ENCODE measurements at regions not wholly inside any gene's neighbourhood (a gene's known extent, or its start where the extent isn't known, plus 50 kb on each side); places are given as distances from the start of the nearest gene placed in this dataset.

DNA sequence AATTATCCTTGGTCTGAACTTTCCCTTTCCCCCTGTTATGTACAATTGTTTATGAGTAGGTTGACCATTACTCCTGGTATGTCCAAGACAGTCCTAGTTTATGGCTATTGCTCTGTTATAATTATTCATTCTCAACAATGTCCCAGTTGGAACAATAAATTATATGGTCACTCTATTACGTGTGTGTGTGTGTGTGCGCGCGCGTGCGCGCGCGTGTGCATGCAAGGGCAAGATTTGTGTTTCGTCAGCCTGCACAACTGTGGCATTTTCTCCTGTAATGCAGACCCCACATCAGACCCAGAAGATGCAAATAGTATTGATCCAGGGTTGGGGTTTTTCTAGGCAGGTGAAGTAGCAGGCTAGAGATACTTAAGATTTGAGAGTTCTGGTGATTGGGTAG lies 88.4 kb downstream of the ESM1 start:
- Histone ChIP-seq H3K4me3 (ENCODE audit: low read depth, low read length) (no peak overlapping the region), H3K27me3 (ENCODE audit: control insufficient read depth, insufficient read depth, low read length) (peaks cover 2% of the 10 kb centered on the region; the same call in 1 of the 2 replicates), H3K36me3 (ENCODE audit: control insufficient read depth, insufficient read depth, low read length) (no peaks in the 10 kb centered on the region)
- no peak for DNase-seq (ENCODE audit: low read depth)
- ChIA-PET POLR2A (no interaction called here), CTCF (interaction anchor here (0.8 to 2.4 kb wide), 3 partner anchors 9 to 406 kb away, joined by 3 to 10 read pairs (median 3); partner anchors contain the start of gene GPX8)
- TF ChIP-seq, protein P1, sequence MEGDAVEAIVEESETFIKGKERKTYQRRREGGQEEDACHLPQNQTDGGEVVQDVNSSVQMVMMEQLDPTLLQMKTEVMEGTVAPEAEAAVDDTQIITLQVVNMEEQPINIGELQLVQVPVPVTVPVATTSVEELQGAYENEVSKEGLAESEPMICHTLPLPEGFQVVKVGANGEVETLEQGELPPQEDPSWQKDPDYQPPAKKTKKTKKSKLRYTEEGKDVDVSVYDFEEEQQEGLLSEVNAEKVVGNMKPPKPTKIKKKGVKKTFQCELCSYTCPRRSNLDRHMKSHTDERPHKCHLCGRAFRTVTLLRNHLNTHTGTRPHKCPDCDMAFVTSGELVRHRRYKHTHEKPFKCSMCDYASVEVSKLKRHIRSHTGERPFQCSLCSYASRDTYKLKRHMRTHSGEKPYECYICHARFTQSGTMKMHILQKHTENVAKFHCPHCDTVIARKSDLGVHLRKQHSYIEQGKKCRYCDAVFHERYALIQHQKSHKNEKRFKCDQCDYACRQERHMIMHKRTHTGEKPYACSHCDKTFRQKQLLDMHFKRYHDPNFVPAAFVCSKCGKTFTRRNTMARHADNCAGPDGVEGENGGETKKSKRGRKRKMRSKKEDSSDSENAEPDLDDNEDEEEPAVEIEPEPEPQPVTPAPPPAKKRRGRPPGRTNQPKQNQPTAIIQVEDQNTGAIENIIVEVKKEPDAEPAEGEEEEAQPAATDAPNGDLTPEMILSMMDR (IDR thresholded peaks at IDR 0.05; ENCODE audit: insufficient read depth, low read depth, low read length): no peak

DNA sequence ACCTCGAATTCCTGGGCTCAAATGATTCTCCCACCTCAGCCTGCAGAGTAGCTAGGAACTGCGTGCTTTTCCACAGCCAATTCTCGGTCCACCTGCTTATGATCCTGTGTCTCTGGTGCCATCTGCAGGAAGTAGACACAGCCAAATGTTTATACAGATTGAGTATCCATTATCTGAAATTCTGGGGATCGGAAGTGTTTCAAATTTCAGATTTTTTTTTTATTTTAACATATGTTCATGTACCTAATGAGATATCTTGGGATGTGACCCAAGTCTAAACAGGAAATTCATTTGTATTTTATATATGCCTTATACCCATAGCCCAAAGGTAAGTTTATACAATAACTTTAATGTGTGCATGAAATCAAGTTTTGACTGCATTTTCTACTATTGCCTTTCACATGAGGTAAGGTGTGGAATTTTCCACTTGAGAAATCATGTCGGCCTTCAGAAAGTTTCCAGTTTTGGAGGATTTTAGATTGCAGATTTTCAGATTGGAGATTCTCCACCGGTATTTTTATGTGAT lies 89.5 kb downstream of the ESM1 start:
- no peak for DNase-seq (ENCODE audit: low read depth)
- TF ChIP-seq, protein P1 (IDR thresholded peaks at IDR 0.05; ENCODE audit: insufficient read depth, low read depth, low read length): peak; percentile 72
- Histone ChIP-seq H3K4me3 (ENCODE audit: low read depth, low read length) (no peak overlapping the region), H3K27me3 (ENCODE audit: control insufficient read depth, insufficient read depth, low read length) (peaks cover 2% of the 10 kb centered on the region; the same call in 1 of the 2 replicates), H3K36me3 (ENCODE audit: control insufficient read depth, insufficient read depth, low read length) (no peaks in the 10 kb centered on the region)
- ChIA-PET POLR2A (interaction anchor here (0.7 kb wide), 1 partner anchor 141 kb away, joined by 3 read pairs; no protein-coding TSS in a partner anchor), CTCF (interaction anchor here (0.6 to 3.1 kb wide), 36 partner anchors 9 to 1286 kb away, joined by 3 to 35 read pairs (median 4); partner anchors contain the start of genes GPX8, HSPB3 and SNX18)

DNA sequence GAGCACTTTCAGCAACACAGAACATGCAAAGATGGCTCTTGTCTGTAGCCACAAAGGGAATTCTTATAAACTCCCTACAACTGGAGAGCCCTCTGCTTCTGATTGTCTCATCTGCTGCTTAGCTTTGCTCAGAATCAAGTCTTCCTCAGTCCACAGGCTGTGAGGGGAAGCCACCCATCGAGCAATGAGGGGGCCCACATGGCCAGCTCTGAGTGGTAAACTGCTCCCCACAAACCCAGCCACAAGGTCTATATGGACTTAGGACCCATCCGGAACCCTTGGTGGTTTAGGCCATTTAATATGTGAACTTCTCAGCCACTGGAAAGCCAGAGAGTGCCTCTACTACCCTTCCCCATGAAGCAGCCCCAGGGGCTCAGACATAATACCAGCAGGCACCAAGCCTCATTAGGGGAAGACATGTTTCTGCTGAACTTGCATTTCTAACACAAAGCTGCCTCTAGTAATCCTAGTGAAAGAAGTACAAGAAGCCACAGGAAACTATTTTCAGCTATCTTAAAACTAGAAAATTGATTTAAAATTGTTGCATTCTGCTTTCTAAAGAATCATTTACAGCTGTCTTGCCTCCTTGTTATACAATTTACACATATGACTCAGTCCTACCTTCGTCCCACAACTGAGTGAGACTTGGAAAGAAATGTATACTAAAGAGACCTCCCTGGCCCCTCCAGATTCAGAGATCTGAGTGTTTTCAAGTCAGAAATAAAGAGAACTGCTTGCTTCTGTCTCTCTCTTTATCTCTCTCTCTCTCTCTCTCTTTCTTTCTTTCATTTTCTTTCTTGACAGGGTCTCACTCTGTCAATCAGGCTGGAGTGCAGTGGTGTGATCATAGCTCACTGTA lies 90.2 kb downstream of the ESM1 start:
- DNase-seq (ENCODE audit: low read depth): no peak
- TF ChIP-seq, protein P1 (IDR thresholded peaks at IDR 0.05; ENCODE audit: insufficient read depth, low read depth, low read length): no peak
- ChIA-PET CTCF (interaction anchor here (0.6 to 3.1 kb wide), 41 partner anchors 9 to 1285 kb away, joined by 3 to 35 read pairs (median 4); partner anchors contain the start of genes GPX8, HSPB3 and SNX18), POLR2A (interaction anchor here (0.7 to 0.9 kb wide), 2 partner anchors 142 to 264 kb away, joined by 3 read pairs; no protein-coding TSS in a partner anchor)
- H3K27me3 ChIP-seq (ENCODE audit: control insufficient read depth, insufficient read depth, low read length): peaks cover 2% of the 10 kb centered on the region; the same call in 1 of the 2 replicates
- H3K4me3 ChIP-seq (ENCODE audit: low read depth, low read length): no peak overlapping the region
- H3K36me3 ChIP-seq (ENCODE audit: control insufficient read depth, insufficient read depth, low read length): no peaks in the 10 kb centered on the region

DNA sequence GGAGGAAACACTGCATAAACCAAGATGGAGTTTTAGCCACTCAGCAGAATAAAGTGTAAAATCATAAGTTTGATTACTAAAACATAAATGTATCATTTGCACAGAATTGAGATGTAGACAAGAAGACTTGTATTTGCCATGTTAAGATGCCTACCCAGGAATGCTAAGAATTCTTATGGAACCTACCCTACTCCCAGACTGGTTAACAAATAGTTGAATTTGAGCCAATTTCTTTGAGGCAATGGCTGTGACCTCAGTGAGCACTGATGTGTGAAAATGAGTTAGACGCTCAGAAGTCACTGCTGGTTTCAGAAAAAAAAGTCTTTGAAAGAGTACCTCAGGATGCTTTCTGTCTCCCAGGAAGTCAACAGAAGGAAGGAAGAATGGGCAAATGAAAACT lies 95.6 kb downstream of the ESM1 start:
- Histone ChIP-seq H3K36me3 (ENCODE audit: control insufficient read depth, insufficient read depth, low read length) (no peaks in the 10 kb centered on the region), H3K4me3 (ENCODE audit: low read depth, low read length) (no peak overlapping the region), H3K27me3 (ENCODE audit: control insufficient read depth, insufficient read depth, low read length) (peaks cover 2% of the 10 kb centered on the region)
- ChIA-PET CTCF (interaction anchor here (1.1 to 2.9 kb wide), 3 partner anchors 15 to 373 kb away, joined by 4 to 12 read pairs (median 5); partner anchors contain the start of gene SNX18), POLR2A (no interaction called here)
- TF ChIP-seq, protein P1 (IDR thresholded peaks at IDR 0.05; ENCODE audit: insufficient read depth, low read depth, low read length): no peak
- peak; percentile 48 for DNase-seq (ENCODE audit: low read depth)

DNA sequence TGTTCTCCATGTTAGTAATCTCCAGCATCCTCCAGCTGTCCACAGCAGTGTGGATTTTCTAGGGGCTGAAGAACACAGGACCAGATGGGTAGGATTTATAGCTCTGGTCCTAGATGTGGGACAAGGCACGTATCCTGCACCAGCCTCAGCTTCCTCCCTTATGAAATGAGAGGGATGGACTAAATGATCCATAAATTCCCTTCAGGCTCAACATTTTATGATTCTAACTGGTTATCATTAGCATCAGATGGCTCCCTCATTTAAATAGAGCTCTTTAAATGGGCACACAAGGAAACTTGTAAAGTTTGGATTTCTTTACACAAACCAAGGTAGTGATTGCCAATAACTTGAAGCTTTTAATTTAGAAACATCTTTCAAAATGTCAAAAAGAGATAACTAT lies 97.7 kb downstream of the ESM1 start:
- Histone ChIP-seq H3K36me3 (ENCODE audit: control insufficient read depth, insufficient read depth, low read length) (no peaks in the 10 kb centered on the region), H3K27me3 (ENCODE audit: control insufficient read depth, insufficient read depth, low read length) (peaks cover 2% of the 10 kb centered on the region), H3K4me3 (ENCODE audit: low read depth, low read length) (no peak overlapping the region)
- no peak for DNase-seq (ENCODE audit: low read depth)
- TF ChIP-seq, protein P1 (IDR thresholded peaks at IDR 0.05; ENCODE audit: insufficient read depth, low read depth, low read length): no peak
- ChIA-PET CTCF (interaction anchor here (0.6 to 3.1 kb wide), 6 partner anchors 7 to 644 kb away, joined by 4 to 13 read pairs (median 6); partner anchors contain the start of gene SNX18), POLR2A (interaction anchor here (0.5 to 0.7 kb wide), 2 partner anchors 373 to 431 kb away, joined by 3 read pairs; no protein-coding TSS in a partner anchor)
